GM11168 (cell line): ENCODE measurements at regions not wholly inside any gene's neighbourhood (a gene's known extent, or its start where the extent isn't known, plus 50 kb on each side); places are given as distances from the start of the nearest gene placed in this dataset.

ENCODE experiments used
- in situ Hi-C: fragments of 300-500 bp; cut with MboI; formaldehyde crosslinking; loops from one replicate; pipeline ENCODE4 v1.12.0; 2022; ENCODE audit warnings: low sequenced_read_pairs; ENCODE audit not compliant: unreplicated experiment

DNA sequence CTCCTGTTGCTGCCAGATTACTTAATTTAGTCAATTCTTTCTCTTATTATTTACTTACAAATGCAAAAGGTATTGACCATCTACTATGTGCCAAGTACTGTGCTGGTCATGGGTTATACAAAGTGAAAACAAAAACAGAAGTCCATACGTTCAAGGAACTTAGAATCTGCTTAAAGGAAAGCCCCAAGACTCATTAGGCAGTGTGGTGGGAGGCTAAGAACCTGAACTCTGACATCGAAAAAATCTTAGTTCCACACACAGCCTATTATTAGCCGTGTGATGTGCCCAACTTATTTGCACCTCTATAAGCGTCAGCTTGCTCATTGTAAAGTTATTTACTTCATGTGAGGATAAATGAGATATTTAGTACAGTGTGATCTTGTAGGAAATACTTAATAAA is 227.4 kb upstream of the SORCS1 start:
- in situ Hi-C loops, result no loop called here

DNA sequence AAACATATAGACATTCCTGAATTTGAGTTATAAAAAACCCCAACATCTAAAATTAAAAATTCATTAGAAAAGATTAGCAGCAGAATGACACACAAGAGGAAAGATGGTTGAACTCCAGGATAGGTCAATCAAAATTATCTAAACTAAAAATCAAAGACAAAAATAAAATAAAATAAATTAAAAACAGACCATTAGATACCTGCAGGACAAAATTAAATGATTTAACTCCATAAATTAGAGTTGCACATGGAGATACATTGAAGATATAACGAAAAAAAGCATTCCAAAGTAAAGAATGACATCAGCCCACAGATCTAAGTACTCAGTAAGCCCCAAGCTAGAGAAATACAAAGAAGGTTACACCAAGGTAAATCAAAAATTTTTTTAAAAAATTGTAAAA is 226.1 kb upstream of the SORCS1 start:
- in situ Hi-C loops, result no loop called here

DNA sequence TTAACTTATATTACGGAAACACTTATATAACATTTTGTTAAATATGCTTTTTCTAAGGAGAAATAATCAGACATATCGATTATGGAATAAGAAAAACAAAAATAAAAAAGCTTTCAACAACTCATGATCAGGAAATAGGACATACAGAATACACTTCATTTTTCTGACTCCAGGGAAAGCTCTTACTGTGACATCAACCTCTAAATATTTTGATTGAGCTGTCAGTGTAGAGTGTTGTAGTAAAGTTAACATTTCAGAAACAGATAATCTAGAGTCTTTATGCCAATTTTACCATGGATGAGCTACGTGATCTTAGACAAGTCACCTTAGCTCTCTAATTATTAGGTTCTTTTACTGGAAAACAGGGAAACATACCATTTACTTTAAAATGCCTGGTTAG is 218.9 kb upstream of the SORCS1 start:
- in situ Hi-C loops, result no loop called here

DNA sequence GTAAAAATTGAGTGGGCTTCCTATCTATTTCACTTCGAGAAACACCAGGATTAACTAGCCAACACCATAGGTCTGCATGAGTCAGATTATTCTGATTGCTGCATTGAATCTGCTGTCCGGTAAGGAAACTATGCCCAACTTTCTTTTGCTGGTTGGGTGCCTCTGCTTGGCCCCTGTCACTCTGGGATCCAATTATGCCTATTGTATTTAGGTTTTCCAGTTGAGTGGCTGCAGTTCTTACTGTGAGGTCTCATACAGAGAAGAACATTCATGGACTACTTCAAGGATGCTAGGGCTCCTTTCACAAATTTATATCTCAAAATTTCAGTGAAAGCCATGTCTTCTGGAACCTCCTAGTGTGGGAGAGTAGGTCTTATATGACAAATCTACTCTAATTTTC is 215.1 kb upstream of the SORCS1 start:
- in situ Hi-C loops, result no loop called here

DNA sequence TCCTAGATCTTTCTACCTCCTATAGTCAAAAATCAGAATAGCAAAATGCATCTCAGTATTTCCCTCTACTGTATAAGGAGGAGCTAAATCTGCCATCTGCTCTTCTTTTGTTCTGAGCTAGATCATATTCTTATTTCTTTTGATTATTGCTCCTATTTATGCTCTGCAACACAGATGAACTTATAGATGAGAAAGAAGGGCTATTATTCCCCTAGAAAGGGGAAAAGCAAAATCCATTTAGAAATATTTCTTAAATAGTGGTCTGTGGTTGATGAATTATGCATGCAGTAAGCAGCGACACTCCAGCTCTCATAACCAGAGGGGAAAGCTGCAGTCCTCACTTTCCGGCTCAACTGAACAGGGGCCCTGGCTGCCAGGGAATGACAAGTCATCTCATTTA is 207.3 kb upstream of the SORCS1 start:
- in situ Hi-C loops, result no loop called here

DNA sequence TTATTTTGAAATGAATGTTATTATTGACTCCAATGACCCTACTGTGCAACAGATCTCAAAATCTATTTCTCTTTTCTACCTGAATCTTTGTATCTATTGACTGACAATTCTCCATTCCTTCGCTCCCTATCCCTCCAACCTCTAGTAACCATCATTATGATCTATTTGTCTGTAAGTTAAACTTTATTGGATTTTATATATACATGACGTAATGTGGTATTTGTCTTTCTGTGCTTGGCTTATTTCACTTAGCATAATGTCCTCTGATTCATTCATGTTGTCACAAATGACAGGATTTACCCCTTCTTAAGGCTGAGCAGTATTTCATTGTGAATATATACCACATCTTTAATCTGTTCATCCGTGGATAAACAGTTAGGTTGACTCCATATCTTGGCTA is 200.4 kb upstream of the SORCS1 start:
- in situ Hi-C loops, result no loop called here

DNA sequence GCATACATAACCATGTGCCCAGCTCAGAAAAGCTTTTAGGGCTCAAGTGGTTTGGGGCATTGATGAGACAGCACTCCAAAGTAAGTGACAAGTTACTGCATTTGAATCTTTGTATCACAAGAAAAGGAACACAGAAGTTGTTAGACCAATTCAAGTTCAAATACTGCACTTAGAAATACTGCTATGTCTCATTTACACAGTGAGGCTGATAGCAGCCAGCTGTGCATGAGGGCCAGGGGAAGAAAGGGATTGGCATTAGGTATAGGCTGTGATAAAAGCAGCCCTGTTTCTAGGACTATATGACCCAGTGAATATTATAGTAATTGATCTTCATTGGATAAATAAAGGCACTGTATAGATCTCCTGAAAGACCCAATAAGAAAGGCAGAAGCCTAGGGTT is 197.8 kb upstream of the SORCS1 start:
- in situ Hi-C loops, result no loop called here

DNA sequence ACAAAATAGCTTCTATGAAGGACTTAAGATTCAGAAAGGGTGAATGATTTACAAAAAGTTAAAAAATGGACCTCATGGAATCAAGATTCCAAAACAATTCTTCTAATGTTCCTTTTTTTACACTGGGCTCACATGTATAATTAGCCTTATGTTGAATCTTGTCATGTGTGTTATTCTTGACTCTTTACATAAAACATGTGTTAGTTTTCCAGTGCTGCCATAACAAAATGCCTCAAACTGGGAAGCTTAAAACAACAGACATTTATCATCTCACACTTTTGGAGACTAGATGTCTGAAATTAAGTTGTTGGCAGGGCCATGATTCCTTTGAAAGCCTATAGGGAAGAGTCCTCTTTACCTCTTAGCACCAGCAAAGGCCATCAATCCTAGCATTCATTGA is 192.5 kb upstream of the SORCS1 start:
- in situ Hi-C loops, result no loop called here

DNA sequence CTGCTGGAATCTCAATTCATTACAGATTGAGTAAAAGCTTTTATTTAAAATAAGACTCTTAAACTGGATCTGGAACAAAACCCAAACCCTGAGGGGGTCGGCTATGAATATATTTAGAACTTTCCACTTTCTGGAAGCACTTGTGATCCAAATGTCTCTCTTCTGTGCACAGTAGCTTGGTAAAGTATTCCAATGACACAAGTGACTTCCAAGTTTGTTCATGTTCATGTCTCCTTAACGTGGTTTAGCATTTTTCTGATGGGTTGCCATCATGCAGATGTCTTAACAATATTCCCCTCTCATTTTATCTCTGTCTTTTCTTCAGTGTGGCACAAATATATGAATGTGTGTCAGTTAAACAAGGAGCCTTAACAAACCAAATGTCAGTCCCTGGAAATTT is 191.9 kb upstream of the SORCS1 start:
- in situ Hi-C loops, result no loop called here

DNA sequence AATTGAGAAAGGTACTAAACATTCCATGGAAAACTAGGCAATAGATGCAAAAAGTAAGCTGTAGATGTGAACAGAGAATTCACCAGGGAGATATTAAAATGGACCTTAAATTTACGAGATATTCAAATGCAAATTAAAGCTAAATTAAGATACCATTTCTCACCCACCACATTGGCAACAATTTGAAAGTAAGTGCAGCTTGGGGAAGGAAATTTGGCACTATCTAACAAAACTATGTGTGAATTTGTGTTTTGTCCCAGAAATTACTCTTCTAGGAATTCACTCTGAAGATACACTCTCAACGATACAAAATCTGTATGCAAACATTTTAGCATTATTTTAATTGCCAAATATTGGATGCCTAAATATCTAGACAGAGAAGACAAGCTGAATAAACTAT is 178.2 kb upstream of the SORCS1 start:
- in situ Hi-C loops, result no loop called here

DNA sequence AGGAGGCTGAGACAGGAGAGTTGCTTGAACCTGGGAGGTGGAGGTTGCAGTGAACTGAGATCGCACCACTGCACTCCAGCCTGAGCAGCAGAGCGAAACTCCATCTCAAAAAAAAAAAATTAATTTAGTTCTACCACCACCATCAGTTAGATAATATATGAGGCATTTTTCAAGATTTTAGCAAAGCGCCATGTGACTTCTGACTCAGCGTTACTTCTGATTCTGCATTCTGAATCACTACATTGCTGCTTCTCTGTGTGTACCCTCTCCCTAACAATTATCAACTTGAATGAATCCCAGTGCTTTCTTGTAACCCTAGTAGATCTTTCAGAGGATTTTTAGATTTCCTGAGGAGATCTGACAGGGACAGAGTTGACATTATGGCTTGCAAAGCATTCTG is 176.8 kb upstream of the SORCS1 start:
- in situ Hi-C loops, result no loop called here

DNA sequence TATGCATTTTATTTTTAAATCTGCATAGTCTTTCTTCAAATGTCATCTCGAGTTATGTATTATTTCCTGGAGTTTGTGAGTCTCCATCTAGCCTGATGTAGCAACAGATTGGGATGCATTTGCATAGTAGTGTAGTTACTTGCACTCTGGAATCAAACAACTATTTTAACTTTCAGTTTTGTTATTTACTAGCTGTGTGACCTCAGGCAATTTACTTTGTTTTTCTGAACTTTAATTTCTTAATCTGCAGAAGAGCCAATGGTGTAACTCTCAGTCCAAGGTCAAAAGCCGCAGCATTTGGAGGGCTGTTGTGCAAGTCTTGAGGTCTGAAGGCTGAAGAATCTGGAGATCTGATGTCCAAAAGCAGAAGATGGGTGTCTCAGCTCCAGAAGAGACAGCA is 175.8 kb upstream of the SORCS1 start:
- in situ Hi-C loops, result no loop called here

DNA sequence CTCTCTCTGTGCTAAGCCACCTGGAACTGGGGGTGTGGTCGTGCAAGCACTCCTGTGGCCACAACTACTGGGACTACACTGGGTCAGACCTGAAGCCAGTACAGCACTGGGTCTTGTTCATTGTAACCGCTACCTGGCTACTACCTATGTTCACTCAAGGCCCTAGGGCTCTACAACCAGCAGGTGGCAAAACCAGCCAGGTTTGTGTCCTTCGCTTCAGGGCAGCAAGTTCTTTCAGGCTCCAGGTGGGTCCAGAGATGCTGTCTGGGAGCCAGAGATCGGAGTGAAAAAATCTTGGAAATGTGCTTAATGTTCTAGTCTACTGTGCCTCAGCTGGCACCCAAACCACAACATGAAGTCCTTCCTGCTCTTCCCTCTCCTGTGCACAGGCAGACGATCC is 171.6 kb upstream of the SORCS1 start:
- in situ Hi-C loops, result no loop called here

DNA sequence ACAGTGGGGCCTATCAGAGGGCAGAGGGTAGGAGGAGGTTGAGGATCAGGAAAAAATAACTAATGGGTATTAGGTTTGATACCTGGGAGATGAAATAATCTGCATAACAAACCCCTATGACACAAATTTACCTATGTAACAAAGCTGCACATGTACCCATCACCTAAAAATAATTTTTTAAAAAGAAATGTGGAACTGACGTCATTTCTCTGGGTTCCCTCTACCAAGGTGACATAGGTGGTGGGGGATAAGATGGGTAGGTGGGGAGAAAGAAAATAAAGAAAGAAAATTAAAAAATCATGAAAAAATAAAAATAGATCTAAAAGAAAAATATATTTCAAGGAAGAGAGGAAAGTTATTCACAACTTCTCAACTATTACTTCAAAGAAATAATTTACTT is 153.1 kb upstream of the SORCS1 start:
- in situ Hi-C loops, result no loop called here

DNA sequence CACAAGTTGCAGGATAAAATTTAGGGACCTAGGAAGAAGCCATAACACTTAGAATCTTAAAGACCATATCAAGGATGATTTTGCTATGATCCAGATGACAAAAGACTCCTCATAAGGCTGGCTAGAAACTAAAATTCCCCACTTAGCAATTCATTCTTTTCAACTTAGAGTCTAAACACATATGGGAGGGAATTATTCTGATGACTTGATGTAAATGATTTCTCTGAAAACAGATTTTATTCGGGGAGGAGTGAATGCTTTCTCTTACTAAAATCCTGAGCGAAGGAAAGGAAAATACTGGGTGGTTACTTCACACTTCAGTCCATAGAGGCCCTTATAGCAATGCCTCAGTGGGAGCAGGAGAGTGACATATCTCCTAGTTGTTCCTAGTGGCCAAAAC is 138.7 kb upstream of the SORCS1 start:
- in situ Hi-C loops, result no loop called here

DNA sequence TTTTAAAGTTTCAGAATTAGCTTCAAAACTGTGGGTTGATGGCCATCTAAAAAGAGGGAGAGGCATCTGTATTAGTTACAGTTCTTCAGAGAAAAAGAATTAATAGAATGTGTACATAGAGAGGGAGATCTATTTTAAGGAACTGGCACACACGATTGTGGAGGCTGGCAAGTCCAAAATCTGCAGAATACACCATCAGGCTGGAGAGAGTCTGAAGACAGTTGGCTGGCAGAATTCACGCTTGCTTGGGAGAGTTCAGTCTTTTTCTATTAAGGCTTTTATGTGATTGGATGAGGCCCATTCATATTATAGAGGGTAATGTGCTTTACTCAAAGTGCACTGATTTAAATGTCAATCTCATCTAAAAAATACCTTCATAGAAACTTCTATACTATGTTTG is 135.1 kb upstream of the SORCS1 start:
- in situ Hi-C loops, result no loop called here

DNA sequence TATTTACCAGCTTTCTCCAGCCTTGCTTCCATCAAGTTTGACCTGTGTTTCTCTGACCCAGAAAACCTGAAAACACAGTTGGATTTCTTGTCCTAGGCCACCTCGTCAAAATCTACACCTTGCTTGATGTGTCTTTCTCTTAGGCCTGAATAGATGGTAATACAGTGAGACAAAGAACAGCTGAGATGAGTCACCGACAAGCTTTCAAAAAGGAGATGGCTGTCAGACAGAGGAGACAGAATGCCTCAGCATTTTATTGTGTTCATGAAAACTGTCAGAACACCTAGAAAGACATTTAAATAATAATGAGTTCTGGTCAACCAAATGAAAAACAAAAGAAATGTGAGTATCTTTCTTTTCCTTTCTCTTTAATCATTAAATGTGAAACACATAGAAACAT is 119.7 kb upstream of the SORCS1 start:
- in situ Hi-C loops, result no loop called here

DNA sequence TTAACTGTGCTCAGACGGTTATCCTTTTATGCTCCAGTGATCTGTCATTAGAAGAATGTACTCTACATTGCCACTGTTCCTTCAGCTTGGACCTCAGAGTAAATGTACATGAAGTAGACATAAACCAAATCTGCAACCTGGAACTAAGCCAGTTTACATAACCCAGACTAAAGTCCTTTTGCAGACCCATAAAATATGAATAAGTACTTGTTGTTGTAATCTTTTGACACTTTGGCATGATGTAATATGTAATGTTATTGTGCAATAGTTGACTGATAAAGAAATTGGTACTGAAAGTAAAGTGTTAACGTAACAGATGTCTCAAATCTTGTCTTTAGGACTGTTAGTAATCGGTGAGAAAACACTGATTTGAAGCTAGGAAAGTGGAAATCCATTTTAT is 115.8 kb upstream of the SORCS1 start:
- in situ Hi-C loops, result no loop called here

DNA sequence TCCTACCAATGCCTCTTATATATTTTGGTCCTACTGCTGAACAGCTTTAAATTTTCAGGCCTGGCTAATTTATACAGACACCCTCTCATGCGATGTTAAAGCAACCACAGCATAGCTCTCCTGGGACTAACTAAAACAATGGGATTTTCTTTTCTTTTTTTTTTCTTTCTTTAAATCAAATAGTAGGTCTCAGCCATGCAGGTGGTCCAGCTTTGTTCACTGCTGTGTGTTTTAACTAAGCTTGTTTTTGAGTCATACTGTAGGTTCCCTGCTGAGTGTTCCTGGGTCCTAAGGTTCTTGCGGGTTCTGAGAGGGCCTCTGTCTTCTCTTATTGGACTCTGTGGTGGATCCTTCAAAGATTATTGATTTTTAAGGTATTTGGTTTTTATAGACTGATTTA is 113.1 kb upstream of the SORCS1 start:
- in situ Hi-C loops, result no loop called here

DNA sequence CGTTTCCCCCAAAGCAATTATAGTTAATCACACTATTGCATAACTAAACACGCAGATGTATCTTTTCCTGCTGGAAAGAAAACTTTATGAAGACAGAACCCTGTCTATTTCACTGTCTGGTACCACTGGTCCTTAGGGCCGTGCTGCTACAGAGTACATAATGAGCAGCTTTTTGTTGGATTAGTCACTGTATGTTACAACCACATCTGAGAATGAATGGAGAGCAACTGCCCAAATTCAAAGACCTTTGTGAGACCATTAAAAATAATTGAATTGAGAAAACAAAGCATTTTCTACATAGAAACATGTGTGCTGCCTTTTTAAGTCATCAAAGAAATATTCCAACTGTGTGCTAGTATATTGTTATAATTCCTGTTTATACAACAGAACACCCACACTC is 111.3 kb upstream of the SORCS1 start:
- in situ Hi-C loops, result no loop called here

DNA sequence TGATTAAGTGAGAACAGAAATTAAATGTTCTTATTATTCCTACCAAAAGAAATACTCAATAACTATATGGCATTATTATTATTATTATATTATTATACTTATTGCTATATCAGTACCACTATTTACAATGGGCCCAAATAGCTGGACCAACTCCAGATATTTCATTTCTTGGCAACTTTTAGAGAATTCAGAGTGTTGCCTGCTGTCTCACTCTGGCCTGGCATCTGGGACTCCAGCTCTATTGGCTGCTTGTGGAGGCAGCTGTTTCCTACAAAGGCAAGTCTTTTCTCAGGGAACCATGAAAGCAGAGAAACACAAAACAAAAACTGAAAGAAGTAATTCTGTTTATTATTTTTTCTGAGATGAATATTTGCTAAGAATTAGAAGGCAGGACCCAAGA is 105.1 kb upstream of the SORCS1 start:
- in situ Hi-C loops, result no loop called here

DNA sequence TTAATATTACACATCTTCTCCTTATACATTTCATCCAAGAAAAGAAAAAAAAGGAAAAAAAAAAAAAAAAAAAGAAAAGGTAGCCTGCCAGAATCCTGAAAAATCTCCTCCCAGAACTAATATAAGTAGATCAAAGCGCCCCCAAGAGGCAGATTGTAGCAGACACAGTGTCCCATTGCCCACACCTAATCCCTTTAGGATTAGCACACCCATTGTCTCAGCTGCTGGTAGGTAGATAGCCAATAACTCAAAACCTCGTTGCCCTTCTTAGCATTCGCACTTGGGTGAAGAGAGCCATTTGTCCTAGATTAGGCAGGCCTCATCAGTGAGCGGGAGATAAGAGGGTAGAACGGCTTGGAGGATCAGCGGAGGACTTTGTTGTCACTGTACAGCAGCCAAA is 100.2 kb upstream of the SORCS1 start:
- in situ Hi-C loops, result no loop called here

DNA sequence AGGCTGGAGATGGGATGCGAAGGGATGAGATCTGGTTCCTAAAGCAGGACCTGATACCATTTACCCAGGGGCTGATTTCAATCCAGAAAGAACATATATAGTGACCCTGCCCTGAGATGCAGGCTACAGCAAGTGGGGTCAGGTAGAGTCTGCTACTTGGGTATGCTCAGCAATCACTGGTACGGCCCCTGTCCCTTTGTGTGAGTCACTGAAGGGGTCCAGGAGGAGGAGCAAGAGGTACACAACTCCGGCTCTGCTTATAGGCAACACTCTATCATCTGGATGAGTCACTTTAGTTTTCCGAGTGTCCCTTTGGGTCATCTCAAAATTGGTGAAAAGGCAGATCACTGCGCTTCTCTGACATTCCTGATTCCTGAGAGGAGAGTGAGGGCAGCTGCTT is 79.6 kb upstream of the SORCS1 start:
- in situ Hi-C loops, result no loop called here

DNA sequence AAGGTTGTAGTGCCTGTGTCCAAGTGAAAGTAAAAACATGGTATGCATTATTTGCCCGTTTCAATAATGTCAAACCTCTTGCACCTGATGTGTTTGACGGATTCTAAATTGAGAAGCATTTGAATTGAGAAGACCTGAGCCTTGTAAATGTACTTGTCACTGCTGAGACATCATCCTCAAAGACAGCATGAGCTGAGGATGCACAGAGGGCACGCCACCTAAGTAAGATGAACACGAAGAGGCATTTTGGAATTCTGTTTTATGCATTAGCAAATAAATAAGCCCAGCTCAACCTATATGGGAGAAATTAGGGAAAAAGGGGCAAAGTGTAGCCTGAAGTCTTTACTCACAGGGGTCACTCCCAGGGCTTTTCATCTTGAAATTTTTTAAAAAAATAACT is 73.8 kb upstream of the SORCS1 start:
- in situ Hi-C loops, result no loop called here
